ENCODE measurements at regions not wholly inside any gene's neighbourhood (a gene's known extent, or its start where the extent isn't known, plus 50 kb on each side); places are given as distances from the start of the nearest gene placed in this dataset.
"Not testable (repeated sequence)": the region's sequence is repeated elsewhere in the genome, so short reads cannot be mapped to it uniquely, and the experiment has no call there.

- Histone ChIP-seq H3K27me3 (no peaks in the 10 kb centered on the region), H3K4me3 (no peak overlapping the region), H3K27ac (replicated peaks in 1 of 4) (no peak overlapping the region), H3K4me1 (peaks cover 3 to 22% (median 14%) of the 10 kb centered on the region in 4 donors), H3K36me3 (no peaks in the 10 kb centered on the region), H3K9me3 (no peaks in the 10 kb centered on the region)
- DNase-seq (ENCODE audit: extremely low spot score) = no peak
- no peak for TF ChIP-seq CTCF (IDR thresholded peaks at IDR 0.05)
- TF ChIP-seq POLR2A (IDR thresholded peaks at IDR 0.05; ENCODE audit: low read depth) = no peak
- no peak for TF ChIP-seq POLR2AphosphoS5 (IDR thresholded peaks at IDR 0.05)
- 94% methylated on average over 3 of the region's 3 CpGs for WGBS
- intact Hi-C loops (cut with DNase I) = no loop called here
These were observed 92.2 kb downstream of the CDC42EP3 start for GRCh38 chr2:37579192-37579713.

GRCh38 chr2:37579949-37580348 is 91.5 kb downstream of the CDC42EP3 start:
- H3K4me1 ChIP-seq = peaks cover 3 to 24% (median 21%) of the 10 kb centered on the region in 4 donors
- H3K4me3 ChIP-seq; intact Hi-C loops (cut with DNase I); H3K27ac ChIP-seq (replicated peaks in 1 of 4); H3K27me3 ChIP-seq; DNase-seq (ENCODE audit: extremely low spot score); H3K9me3 ChIP-seq; H3K36me3 ChIP-seq: not testable (repeated sequence)
- WGBS = 93% methylated on average over 3 of the region's 3 CpGs

GRCh38 chr2:37581433-37581832 is 90.0 kb downstream of the CDC42EP3 start:
- DNase-seq (ENCODE audit: extremely low spot score) = no peak
- no peaks in the 10 kb centered on the region for H3K36me3 ChIP-seq
- H3K4me1 ChIP-seq = peaks cover 17 to 39% (median 35%) of the 10 kb centered on the region in 4 donors
- H3K4me3 ChIP-seq = no peak overlapping the region
- WGBS = 83% methylated on average over 5 of the region's 5 CpGs
- intact Hi-C loops (cut with DNase I) = no loop called here
- H3K27me3 ChIP-seq = no peaks in the 10 kb centered on the region
- no peaks in the 10 kb centered on the region for H3K9me3 ChIP-seq
- no peak overlapping the region for H3K27ac ChIP-seq (replicated peaks in 1 of 4)
- TF ChIP-seq CTCF (IDR thresholded peaks at IDR 0.05) = no peak

- DNase-seq (ENCODE audit: extremely low spot score) = no peak
- Histone ChIP-seq H3K27ac (replicated peaks in 1 of 4) (no peak overlapping the region), H3K9me3 (no peaks in the 10 kb centered on the region), H3K4me1 (peaks cover 24 to 49% (median 46%) of the 10 kb centered on the region in 4 donors), H3K27me3 (no peaks in the 10 kb centered on the region), H3K36me3 (no peaks in the 10 kb centered on the region), H3K4me3 (no peak overlapping the region)
- TF ChIP-seq EP300 (IDR thresholded peaks at IDR 0.05) = no peak
- WGBS = 54% methylated on average over 16 of the region's 16 CpGs
- intact Hi-C loops (cut with DNase I) = no loop called here
These were observed 88.8 kb downstream of the CDC42EP3 start for GRCh38 chr2:37582481-37583220.

- 81% methylated on average over 3 of the region's 3 CpGs for WGBS
- peaks cover 24 to 51% (median 46%) of the 10 kb centered on the region in 4 donors for H3K4me1 ChIP-seq
- no peak overlapping the region for H3K27ac ChIP-seq (replicated peaks in 1 of 4)
These were observed 88.0 kb downstream of the CDC42EP3 start for GRCh38 chr2:37583402-37583801.

More at GRCh38 chr2:37583402-37583801, 88.0 kb downstream of the CDC42EP3 start:
- DNase-seq (ENCODE audit: extremely low spot score) = no peak
- H3K27me3 ChIP-seq = no peaks in the 10 kb centered on the region
- intact Hi-C loops (cut with DNase I) = no loop called here
- H3K9me3 ChIP-seq = no peaks in the 10 kb centered on the region
- no peaks in the 10 kb centered on the region for H3K36me3 ChIP-seq
- TF ChIP-seq POLR2AphosphoS5 (IDR thresholded peaks at IDR 0.05) (no peak), CTCF (IDR thresholded peaks at IDR 0.05) (no peak), POLR2A (IDR thresholded peaks at IDR 0.05; ENCODE audit: low read depth) (no peak), EP300 (IDR thresholded peaks at IDR 0.05) (no peak)
- no peak overlapping the region for H3K4me3 ChIP-seq

Measured in esophagus muscularis mucosa (tissue), 4 donors.